22Rv1 (cell line): ENCODE measurements at regions not wholly inside any gene's neighbourhood (a gene's known extent, or its start where the extent isn't known, plus 50 kb on each side); places are given as distances from the start of the nearest gene placed in this dataset.

Experiments used
- CTCF ChIP-seq: fragments of 450-650 bp; IDR thresholded peaks from 2 replicates; pipeline ENCODE4 v1.5.1; 2017; ENCODE audit warnings: mild to moderate bottlenecking
- ZFX ChIP-seq: fragments of 450-650 bp; IDR thresholded peaks from 2 replicates; pipeline ENCODE4 v1.6.1; 2017; ENCODE audit warnings: antibody characterized with exemption, borderline replicate concordance

- TF ChIP-seq CTCF (no peak), ZFX (no peak)
These were observed 280.0 kb downstream of the HINT1 start for GRCh38 chr5:130885027-130885426.
